ENCODE measurements at regions not wholly inside any gene's neighbourhood (a gene's known extent, or its start where the extent isn't known, plus 50 kb on each side); places are given as distances from the start of the nearest gene placed in this dataset.
A peak's percentile ranks its signal among the peaks of the same experiment; 100 is the strongest.

- ATAC-seq (no peak), DNase-seq (ENCODE audit: missing footprints) (no peak)
- intact Hi-C loops (cut with DNase I) = no loop called here
These were observed 99.3 kb downstream of the MCFD2 start for GRCh38 chr2:46816151-46816845.

- DNase-seq (ENCODE audit: missing footprints) = no peak
These were observed 100.3 kb downstream of the MCFD2 start for GRCh38 chr2:46815121-46815802.

GRCh38 chr2:46814160-46814961 lies 101.2 kb downstream of the MCFD2 start:
- intact Hi-C loops (cut with DNase I) = loop anchor here (1.0 kb wide), 1 partner anchor 35 kb away; no protein-coding TSS in a partner anchor
- ATAC-seq (peak; percentile 81), DNase-seq (ENCODE audit: missing footprints) (peak; percentile 90)

More at GRCh38 chr2:46815121-46815802, 100.3 kb downstream of the MCFD2 start:
- ATAC-seq = no peak
- intact Hi-C loops (cut with DNase I) = no loop called here

- ATAC-seq = no peak
- no peak for DNase-seq (ENCODE audit: missing footprints)
- intact Hi-C loops (cut with DNase I) = loop anchor here (1.0 to 2.0 kb wide), 2 partner anchors 36 to 63 kb away; no protein-coding TSS in a partner anchor
These were observed 101.9 kb downstream of the MCFD2 start for GRCh38 chr2:46813680-46814079.

DNA sequence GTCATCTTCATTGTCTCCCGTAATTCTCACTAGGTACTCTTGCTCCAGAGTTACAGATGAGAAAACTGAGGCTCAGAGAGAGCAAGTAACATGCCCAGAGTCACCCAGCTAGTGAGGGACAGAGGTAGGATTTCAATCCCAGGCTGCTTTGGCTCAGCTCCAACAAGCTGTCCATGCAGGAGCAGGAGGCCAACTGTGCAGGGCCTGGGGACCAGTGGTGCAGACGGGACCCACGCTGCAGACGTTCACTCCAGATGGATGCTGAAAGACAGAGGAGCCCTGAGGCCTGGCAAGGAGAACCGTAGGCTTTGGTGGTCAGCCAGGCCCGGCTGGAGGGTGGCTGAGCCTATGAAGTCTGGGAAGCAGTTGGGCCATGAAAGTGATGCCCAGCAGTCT lies 102.6 kb downstream of the MCFD2 start:
- peak; percentile 64 for ATAC-seq
- intact Hi-C loops (cut with DNase I) = loop anchor here (2.0 kb wide), 1 partner anchor 64 kb away; no protein-coding TSS in a partner anchor

More for the DNA sequence above, 102.6 kb downstream of the MCFD2 start:
- DNase-seq (ENCODE audit: missing footprints) = peak; percentile 82
